GM12873 (cell line): ENCODE measurements at regions not wholly inside any gene's neighbourhood (a gene's known extent, or its start where the extent isn't known, plus 50 kb on each side); places are given as distances from the start of the nearest gene placed in this dataset.

Source experiments
- TF ChIP-seq, protein P1 (sequence below): IDR thresholded peaks from 2 replicates; pipeline ENCODE4 v1.5.1; 2012; ENCODE audit warnings: low read depth, mild to moderate bottlenecking, moderate library complexity, low read length, control low read depth; ENCODE audit not compliant: insufficient read depth; ENCODE audit errors: missing control alignments

DNA sequence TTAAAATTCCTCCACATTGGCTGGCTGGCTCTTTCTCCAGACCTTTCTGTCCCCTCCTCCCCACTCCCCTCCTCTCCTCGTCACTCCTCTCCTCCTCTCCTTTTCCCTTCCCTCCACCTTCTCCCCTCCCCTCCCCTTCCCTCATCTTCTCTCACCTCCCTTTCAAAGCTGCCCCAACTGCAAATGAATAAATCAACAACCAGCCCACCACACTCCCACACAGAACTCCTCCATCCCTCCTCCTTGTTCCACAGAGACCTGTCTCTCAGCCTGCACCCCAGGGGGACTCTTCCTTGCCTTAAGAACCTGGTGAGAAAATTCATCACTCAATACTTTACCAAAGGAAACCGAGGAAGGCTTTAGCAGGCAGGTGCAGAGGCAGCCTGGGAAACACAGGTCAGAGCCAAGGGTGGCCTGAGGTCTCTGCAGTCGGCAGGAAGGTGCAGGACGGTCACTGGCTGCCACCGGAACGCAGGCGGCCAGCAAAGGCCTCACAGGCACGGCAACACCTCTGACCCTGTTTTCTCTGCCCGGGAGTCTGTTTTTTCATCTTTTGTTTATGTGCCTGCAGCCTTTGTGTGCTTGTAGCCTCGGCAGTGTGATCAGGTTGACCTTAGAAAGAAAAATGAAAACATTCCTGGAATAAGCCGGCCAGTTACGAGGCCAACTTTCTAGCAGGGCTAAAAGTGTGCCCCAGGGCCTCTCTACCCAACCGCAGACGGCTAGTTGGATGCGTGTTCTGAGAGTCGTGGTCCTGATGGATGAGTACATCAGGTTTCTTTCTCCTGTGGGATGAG is 207.6 kb upstream of the KLF6 start:
- TF ChIP-seq, protein P1, sequence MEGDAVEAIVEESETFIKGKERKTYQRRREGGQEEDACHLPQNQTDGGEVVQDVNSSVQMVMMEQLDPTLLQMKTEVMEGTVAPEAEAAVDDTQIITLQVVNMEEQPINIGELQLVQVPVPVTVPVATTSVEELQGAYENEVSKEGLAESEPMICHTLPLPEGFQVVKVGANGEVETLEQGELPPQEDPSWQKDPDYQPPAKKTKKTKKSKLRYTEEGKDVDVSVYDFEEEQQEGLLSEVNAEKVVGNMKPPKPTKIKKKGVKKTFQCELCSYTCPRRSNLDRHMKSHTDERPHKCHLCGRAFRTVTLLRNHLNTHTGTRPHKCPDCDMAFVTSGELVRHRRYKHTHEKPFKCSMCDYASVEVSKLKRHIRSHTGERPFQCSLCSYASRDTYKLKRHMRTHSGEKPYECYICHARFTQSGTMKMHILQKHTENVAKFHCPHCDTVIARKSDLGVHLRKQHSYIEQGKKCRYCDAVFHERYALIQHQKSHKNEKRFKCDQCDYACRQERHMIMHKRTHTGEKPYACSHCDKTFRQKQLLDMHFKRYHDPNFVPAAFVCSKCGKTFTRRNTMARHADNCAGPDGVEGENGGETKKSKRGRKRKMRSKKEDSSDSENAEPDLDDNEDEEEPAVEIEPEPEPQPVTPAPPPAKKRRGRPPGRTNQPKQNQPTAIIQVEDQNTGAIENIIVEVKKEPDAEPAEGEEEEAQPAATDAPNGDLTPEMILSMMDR, result no peak

DNA sequence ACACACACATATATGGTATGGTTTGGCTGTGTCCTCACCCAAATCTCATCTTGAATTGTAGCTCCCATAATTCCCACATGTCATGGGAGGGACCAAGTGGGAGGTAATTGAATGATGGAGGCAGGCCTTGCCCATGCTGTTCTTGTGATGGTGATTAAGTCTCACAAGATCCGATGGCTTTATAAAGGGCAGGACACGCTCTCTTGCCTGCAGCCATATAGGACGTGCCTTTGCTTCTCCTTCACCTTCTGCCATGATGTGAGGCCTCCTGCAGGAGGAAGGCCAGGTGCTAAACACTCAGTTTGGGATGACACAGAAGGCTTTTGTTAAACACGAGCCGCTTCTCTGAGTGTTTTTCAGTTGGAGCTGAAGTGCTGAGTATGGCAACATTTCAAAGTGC is 205.3 kb upstream of the KLF6 start:
- TF ChIP-seq, protein P1, result no peak

DNA sequence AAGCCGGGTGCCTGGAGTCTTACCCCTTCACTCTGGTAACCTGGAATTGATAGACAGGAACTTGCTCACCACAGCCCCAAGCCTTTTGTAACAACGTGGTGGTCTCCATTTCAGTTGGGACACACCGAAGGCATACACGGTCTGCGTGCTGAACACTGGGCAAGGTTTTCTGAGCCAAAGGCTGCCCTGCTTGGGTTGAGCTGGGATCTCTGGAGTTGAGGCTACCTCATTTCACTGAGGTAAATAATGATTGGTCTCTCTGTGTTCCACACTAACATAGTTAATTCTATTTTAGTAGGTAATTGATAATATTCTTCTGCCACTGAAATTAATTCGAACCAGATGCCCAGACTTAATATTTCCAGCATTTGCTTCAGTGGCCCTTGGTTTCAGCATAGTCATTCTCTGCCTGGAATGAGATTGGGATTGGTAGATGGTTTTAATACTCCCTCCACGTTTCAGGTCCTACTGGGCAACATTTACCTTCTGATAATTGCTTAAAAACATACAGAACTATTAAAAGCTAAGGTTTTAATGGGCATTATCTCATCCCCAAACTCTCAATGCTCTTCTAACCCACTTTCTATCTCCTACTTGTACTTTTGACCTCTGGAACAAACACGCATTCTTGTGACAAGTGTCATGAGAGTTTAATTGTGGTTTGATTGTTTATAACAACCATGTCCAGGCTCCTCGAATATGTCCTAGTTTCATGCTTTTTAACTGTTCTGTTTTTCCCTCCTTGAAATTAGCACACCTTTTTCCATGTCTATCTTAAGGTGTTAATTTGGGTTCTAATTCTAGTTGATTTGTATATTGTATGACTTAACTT is 202.3 kb upstream of the KLF6 start:
- TF ChIP-seq, protein P1, result no peak

DNA sequence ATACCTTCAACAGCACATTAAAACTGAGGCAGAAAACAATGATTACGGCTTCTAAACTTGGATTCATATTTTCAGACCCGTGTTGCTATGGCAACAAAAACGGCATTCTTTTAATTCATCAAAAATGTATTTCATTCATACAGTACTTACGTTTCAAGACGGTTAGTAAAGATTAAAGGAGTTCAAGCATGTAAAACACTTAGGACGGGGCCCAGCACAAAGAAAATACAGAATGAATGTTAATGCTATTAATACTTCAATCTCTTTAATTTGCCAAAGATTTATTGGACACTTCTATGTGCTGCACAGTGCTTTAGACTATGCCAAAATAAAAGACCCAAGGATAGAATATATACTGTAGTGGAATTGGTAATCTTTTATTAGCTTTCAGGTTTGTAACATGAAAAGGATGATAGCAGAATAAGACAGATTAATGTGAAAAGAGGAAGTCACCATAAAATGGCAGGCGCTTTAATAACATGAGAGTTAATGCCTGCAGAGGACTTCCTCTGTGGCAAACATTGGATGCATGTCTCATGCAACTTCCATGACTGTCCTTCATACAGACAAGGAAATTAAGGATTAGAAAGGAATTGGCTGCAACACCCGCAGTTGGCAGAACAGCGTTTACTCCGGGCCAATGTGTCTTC is 201.6 kb upstream of the KLF6 start:
- TF ChIP-seq, protein P1, result no peak

DNA sequence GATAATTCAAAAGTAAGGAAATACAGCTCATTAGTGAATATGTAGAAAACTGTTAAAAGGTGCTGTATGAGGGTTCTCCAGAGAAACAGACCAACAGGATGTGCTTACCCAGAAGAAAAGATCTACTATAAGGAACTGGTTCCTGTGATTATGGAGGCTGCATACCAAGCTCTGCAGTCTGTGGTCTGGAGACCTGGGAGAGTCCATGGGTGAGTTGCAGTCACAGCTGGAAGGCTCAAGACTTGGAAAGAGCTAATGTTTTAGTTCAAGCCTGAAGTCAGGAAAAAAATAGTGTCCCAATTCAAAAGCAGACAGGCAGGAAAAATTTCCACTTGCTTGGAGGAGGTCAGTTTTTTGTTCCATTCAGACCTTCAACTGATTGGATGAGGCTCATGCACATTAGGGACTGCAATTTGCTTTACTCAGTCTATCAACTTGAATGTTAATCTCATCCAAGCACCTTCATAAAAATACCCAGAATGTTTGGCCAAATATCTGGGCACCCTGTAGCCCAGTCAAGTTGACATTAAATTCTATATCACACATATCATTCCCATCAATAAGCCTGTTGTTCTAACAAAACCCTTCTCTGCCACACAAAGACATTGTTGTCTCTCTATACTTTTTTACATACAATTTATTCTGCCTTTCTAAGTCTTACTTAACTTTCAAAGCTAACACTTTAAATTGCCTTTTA is 197.9 kb upstream of the KLF6 start:
- TF ChIP-seq, protein P1, result no peak

DNA sequence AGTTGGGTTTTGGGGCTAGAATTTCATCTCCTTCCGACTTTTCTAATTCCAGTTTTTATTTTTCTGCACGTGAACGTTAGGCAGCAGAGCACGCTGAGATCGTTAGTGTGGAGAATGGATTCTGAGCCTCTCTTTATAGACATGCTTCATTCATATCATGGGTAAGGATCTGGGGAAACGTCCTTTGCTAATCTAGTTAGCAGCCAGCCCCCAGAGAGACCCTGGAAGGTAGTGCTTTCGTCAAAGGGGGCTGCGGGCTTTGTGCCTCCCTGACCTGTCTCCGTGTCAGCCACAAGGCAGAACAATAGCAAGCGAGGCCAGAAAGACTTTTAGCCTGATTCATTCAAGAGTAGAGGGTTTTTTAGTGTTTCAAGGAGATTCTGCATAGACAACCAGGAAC is 196.3 kb upstream of the KLF6 start:
- TF ChIP-seq, protein P1, result no peak
